Retinal pigment epithelial cell (primary cell): ENCODE measurements at regions not wholly inside any gene's neighbourhood (a gene's known extent, or its start where the extent isn't known, plus 50 kb on each side); places are given as distances from the start of the nearest gene placed in this dataset.

Experiments
- DNase-seq: peaks from one replicate; pipeline ENCODE4 v3.0.0-alpha.2; 2010; ENCODE audit warnings: low read depth
- H3K4me3 ChIP-seq: 2 replicates; pipeline ENCODE4 v1.5.1; 2011; ENCODE audit warnings: mild to moderate bottlenecking, low read length, control low read depth, moderate library complexity
- CTCF ChIP-seq: conservative IDR thresholded peaks from 2 replicates; pipeline ENCODE4 v1.5.1; 2011; ENCODE audit warnings: low read depth, low read length, control low read depth, inconsistent platforms

GRCh38 chr2:34316788-34317187 is 717.7 kb upstream of the FAM98A start:
- TF ChIP-seq CTCF, result no peak
- DNase-seq, result no peak
- H3K4me3 ChIP-seq, result no peak overlapping the region

- DNase-seq, result no peak
- H3K4me3 ChIP-seq, result no peak overlapping the region
- TF ChIP-seq CTCF, result no peak
Measured at GRCh38 chr2:34311816-34312215, 712.7 kb upstream of the FAM98A start.

- no peak for DNase-seq
- TF ChIP-seq CTCF, result no peak
- H3K4me3 ChIP-seq, result no peak overlapping the region
Measured at GRCh38 chr2:34308140-34308539, 709.0 kb upstream of the FAM98A start.

- no peak overlapping the region for H3K4me3 ChIP-seq
- TF ChIP-seq CTCF, result no peak
- DNase-seq, result no peak
Measured at GRCh38 chr2:34307636-34308035, 708.5 kb upstream of the FAM98A start.

- TF ChIP-seq CTCF, result no peak
- no peak for DNase-seq
- no peak overlapping the region for H3K4me3 ChIP-seq
Measured at GRCh38 chr2:34306745-34307144, 707.6 kb upstream of the FAM98A start.

- no peak for TF ChIP-seq CTCF
- DNase-seq, result no peak
- no peak overlapping the region for H3K4me3 ChIP-seq
Measured at GRCh38 chr2:34305587-34305986, 706.5 kb upstream of the FAM98A start.

GRCh38 chr2:34294961-34295360 is 695.9 kb upstream of the FAM98A start:
- no peak for TF ChIP-seq CTCF
- no peak for DNase-seq
- H3K4me3 ChIP-seq, result no peak overlapping the region
